Omental fat pad (tissue), 3 donors: ENCODE measurements at regions not wholly inside any gene's neighbourhood (a gene's known extent, or its start where the extent isn't known, plus 50 kb on each side); places are given as distances from the start of the nearest gene placed in this dataset.

Experiments
- ATAC-seq: fragments of 150-250 bp; one replicate; pipeline ENCODE4 v1.9.1; 2016; ENCODE audit warnings: mild to moderate bottlenecking, moderate library complexity; ENCODE audit not compliant: low FRiP score
- DNase-seq: peaks from one replicate; pipeline ENCODE4 v3.0.0-alpha.2; 2019; ENCODE audit warnings: low spot score
- CTCF ChIP-seq, 3 donors: fragments of 450-650 bp; IDR thresholded peaks; one replicate each; pipeline ENCODE4 v1.5.1; 2016 to 2017; ENCODE audit warnings: antibody characterized with exemption in 3 of 3, mild to moderate bottlenecking in 3 of 3, moderate library complexity in 2 of 3

DNA sequence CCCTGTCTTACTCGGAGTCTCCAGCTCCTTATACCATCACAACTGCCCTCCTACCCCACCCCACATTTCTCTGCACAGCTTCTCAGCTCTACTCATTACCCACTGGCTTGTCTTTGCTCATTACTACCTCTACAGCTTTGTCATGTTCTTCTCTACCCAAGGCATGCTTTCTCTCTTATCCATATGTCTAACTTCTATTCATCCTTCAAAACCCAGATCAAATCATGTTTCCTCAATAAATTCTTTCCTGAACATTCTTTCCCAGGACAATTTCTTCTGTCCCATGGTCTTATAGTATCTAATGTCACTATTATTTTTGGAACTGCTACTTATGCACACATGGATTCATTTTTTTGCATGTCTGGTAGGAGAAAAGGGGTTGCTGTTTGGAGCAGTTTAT lies 231.4 kb downstream of the PTEN start:
- ATAC-seq (no peak), DNase-seq (no peak)
- TF ChIP-seq CTCF (IDR thresholded peaks at IDR 0.05) = no peak

GRCh38 chr10:88095223-88095721 lies 231.8 kb downstream of the PTEN start:
- no peak for TF ChIP-seq CTCF (IDR thresholded peaks at IDR 0.05)
- ATAC-seq (peak; percentile 38), DNase-seq (no peak)

GRCh38 chr10:88095778-88096431 lies 232.5 kb downstream of the PTEN start:
- no peak for TF ChIP-seq CTCF (IDR thresholded peaks at IDR 0.05)
- ATAC-seq (peak; percentile 44), DNase-seq (no peak)

DNA sequence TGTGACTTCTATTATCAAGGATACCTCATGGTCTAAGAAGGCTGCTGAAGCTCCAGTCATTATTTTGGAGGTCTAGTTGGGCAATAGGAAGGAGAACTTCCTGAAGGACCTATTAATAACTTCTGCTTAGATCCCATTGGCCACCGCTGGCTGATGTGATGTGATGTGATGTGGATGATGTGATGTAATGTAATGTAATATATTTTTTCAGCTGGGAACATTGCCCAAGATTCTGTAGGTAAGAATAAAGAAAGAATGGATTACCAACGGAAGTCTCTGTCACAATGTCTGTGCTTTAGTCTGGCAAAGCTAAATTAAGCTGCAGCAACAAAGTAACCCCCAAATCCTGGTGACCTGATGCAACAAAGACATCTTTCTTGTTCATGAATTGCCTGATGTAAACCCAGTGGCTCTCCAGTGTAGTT lies 233.7 kb downstream of the PTEN start:
- DNase-seq (no peak), ATAC-seq (no peak)
- no peak for TF ChIP-seq CTCF (IDR thresholded peaks at IDR 0.05)

- ATAC-seq = no peak
- no peak for TF ChIP-seq CTCF (IDR thresholded peaks at IDR 0.05)
- no peak for DNase-seq
Measured at GRCh38 chr10:88097536-88097935, 234.1 kb downstream of the PTEN start.

- no peak for ATAC-seq
- TF ChIP-seq CTCF (IDR thresholded peaks at IDR 0.05) = no peak
Measured at GRCh38 chr10:88100281-88100680, 236.9 kb downstream of the PTEN start.

GRCh38 chr10:88101666-88102065 lies 238.2 kb downstream of the PTEN start:
- ATAC-seq = no peak
- TF ChIP-seq CTCF (IDR thresholded peaks at IDR 0.05) = no peak
- no peak for DNase-seq

More at GRCh38 chr10:88100281-88100680, 236.9 kb downstream of the PTEN start:
- DNase-seq = no peak
